CD4-positive, alpha-beta memory T cell (primary cell): ENCODE measurements at regions not wholly inside any gene's neighbourhood (a gene's known extent, or its start where the extent isn't known, plus 50 kb on each side); places are given as distances from the start of the nearest gene placed in this dataset.
"Not testable (repeated sequence)": the region's sequence is repeated elsewhere in the genome, so short reads cannot be mapped to it uniquely, and the experiment has no call there.

Experiments used
- CTCF ChIA-PET: fragments of 350-600 bp; sonication (Branson Sonifier 250); formaldehyde crosslinking; loops from one replicate; lab custom pipeline; 2021; ENCODE audit warnings: inconsistent platforms; ENCODE audit not compliant: partially characterized antibody; lab: Charles Lee
- POLR2A ChIA-PET: fragments of 350-600 bp; sonication (Branson Sonifier 250); formaldehyde crosslinking; loops from one replicate; lab custom pipeline; 2021; ENCODE audit not compliant: partially characterized antibody; lab: Charles Lee
- DNase-seq, 5 donors: peaks; one replicate each; pipeline versions ENCODE4 v3.0.0 to v3.0.0-alpha.2; 2020 to 2022; ENCODE audit warnings: mixed read lengths in 1 of 5
- H3K27ac ChIP-seq: one replicate; pipeline ENCODE4 v1.7.0; 2013; ENCODE audit warnings: low read depth, low read length
- H3K27me3 ChIP-seq: 2 replicates; pipeline ENCODE4 v1.7.0; 2013; ENCODE audit warnings: mild to moderate bottlenecking, low read length, moderate library complexity; ENCODE audit not compliant: insufficient read depth
- H3K36me3 ChIP-seq: 2 replicates; pipeline ENCODE4 v1.7.0; 2013; ENCODE audit warnings: mild to moderate bottlenecking, low read length, moderate library complexity; ENCODE audit not compliant: insufficient read depth
- H3K4me1 ChIP-seq: 2 replicates; pipeline ENCODE4 v1.7.0; 2013; ENCODE audit warnings: mild to moderate bottlenecking, low read length, moderate library complexity; ENCODE audit not compliant: insufficient read depth
- H3K4me3 ChIP-seq, 2 donors: one replicate each; pipeline ENCODE4 v1.7.0; 2013; ENCODE audit warnings: low read length in 2 of 2, mild to moderate bottlenecking in 1 of 2
- H3K9me3 ChIP-seq, 2 donors: one replicate each; pipeline ENCODE4 v1.7.0; 2013; ENCODE audit warnings: low read length in 2 of 2, control low read depth in 1 of 2; ENCODE audit not compliant: control insufficient read depth in 1 of 2
- H3K27ac Mint-ChIP-seq, 7 donors: one replicate each; pipeline ENCODE4 v1.8.0; 2020 to 2021; ENCODE audit warnings: mixed read lengths in 7 of 7, mild to moderate bottlenecking in 6 of 7, inconsistent platforms in 3 of 7, moderate library complexity in 3 of 7
- H3K27me3 Mint-ChIP-seq, 2 donors: one replicate each; pipeline ENCODE4 v1.8.0; 2020 to 2021; ENCODE audit warnings: mixed read lengths in 2 of 2
- H3K36me3 Mint-ChIP-seq, 2 donors: one replicate each; pipeline ENCODE4 v1.8.0; 2020 to 2021; ENCODE audit warnings: mixed read lengths in 2 of 2, inconsistent platforms in 1 of 2, mild to moderate bottlenecking in 1 of 2
- H3K4me1 Mint-ChIP-seq, 4 donors: one replicate each; pipeline ENCODE4 v1.8.0; 2020 to 2021; ENCODE audit warnings: mixed read lengths in 4 of 4, mild to moderate bottlenecking in 1 of 4
- H3K4me3 Mint-ChIP-seq, 8 donors: one replicate each; pipeline ENCODE4 v1.8.0; 2020 to 2021; ENCODE audit warnings: mixed read lengths in 8 of 8, mild to moderate bottlenecking in 7 of 8, moderate library complexity in 6 of 8, inconsistent platforms in 3 of 8
- H3K9me3 Mint-ChIP-seq, 8 donors: one replicate each; pipeline ENCODE4 v1.8.0; 2020 to 2021; ENCODE audit warnings: mixed read lengths in 8 of 8, mild to moderate bottlenecking in 5 of 8, inconsistent platforms in 3 of 8, moderate library complexity in 1 of 8
- intact Hi-C: fragments of 100-400 bp; cut with micrococcal nuclease; formaldehyde crosslinking; loops from one replicate; pipeline ENCODE4 v1.15.1; 2023

GRCh38 chr1:43108080-43108479 lies 64.0 kb downstream of the EBNA1BP2 start:
- Mint-ChIP-seq H3K4me3 (no peak overlapping the region), H3K9me3 (peaks cover 0 to 46% (median 24%) of the 10 kb centered on the region in 8 donors), H3K4me1 (no peaks in the 10 kb centered on the region), H3K27ac (no peak overlapping the region), H3K36me3 (peaks cover 1 to 7% of the 10 kb centered on the region in 2 donors), H3K27me3 (peaks cover 3 to 6% of the 10 kb centered on the region in 2 donors)
- Histone ChIP-seq H3K9me3 (no peaks in the 10 kb centered on the region), H3K4me3 (no peak overlapping the region), H3K36me3 (no peaks in the 10 kb centered on the region), H3K27me3 (no peaks in the 10 kb centered on the region), H3K4me1 (no peaks in the 10 kb centered on the region), H3K27ac (no peak overlapping the region)
- intact Hi-C loops = no loop called here
- POLR2A ChIA-PET = no interaction called here
- CTCF ChIA-PET = no interaction called here
- no peak for DNase-seq

GRCh38 chr1:43107664-43108063 lies 64.4 kb downstream of the EBNA1BP2 start:
- no peak overlapping the region for H3K4me3 Mint-ChIP-seq
- H3K27me3 ChIP-seq = no peaks in the 10 kb centered on the region
- no peaks in the 10 kb centered on the region for H3K4me1 Mint-ChIP-seq
- no peaks in the 10 kb centered on the region for H3K36me3 ChIP-seq
- no peak for DNase-seq
- peaks cover 3 to 6% of the 10 kb centered on the region in 2 donors for H3K27me3 Mint-ChIP-seq
- H3K27ac Mint-ChIP-seq = no peak overlapping the region
- H3K9me3 ChIP-seq = no peaks in the 10 kb centered on the region
- H3K27ac ChIP-seq = no peak overlapping the region
- H3K9me3 Mint-ChIP-seq = peaks cover 0 to 46% (median 23%) of the 10 kb centered on the region in 8 donors
- ChIA-PET POLR2A (no interaction called here), CTCF (no interaction called here)
- no peaks in the 10 kb centered on the region for H3K4me1 ChIP-seq
- intact Hi-C loops = no loop called here
- peaks cover 1 to 7% of the 10 kb centered on the region in 2 donors for H3K36me3 Mint-ChIP-seq
- H3K4me3 ChIP-seq = no peak overlapping the region

DNA sequence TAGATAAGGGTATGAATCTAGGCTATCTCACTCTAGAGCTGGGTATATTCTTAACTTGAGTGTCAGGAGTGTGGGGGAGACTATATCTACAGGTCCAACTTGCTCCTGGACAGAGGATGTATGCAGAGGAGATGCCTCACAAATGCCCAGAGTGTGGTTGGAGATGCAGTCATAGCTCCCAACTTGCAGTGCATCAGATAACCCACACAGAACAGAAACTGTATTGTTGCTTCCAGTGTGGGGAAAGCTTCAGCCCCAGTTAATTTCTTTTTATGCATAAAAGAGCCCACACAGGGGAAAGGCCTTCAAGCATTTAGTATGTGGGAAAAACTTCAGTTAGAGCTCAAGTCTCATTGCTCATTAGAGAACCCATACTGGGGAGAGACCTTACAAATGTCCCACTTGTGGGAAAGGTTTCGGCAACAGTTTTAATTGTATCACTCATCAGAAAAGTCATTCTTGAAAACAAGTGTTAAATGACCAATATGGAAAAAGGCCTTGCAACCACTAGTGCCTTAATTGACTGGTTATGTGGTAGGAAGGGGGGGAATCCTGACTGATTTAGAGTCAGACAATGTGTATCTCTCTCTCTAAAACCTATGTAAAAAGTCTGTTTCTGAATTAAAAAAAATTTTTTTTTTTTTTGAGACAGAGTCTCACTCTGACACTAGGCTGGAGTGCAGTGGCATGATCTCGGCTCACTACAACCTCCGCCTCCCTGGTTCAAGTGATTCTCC lies 67.9 kb downstream of the EBNA1BP2 start:
- no peaks in the 10 kb centered on the region for H3K4me1 ChIP-seq
- POLR2A ChIA-PET = no interaction called here
- Mint-ChIP-seq H3K4me3 (no peak overlapping the region), H3K9me3 (peaks cover 0 to 32% (median 12%) of the 10 kb centered on the region in 8 donors), H3K36me3 (no peaks in the 10 kb centered on the region), H3K27ac (no peak overlapping the region), H3K27me3 (peaks cover 0 to 9% of the 10 kb centered on the region in 2 donors), H3K4me1 (no peaks in the 10 kb centered on the region)
- no peak overlapping the region for H3K27ac ChIP-seq
- H3K27me3 ChIP-seq = no peaks in the 10 kb centered on the region
- H3K4me3 ChIP-seq = no peak overlapping the region
- intact Hi-C loops = no loop called here
- no peak for DNase-seq
- H3K36me3 ChIP-seq = no peaks in the 10 kb centered on the region
- CTCF ChIA-PET = no interaction called here
- H3K9me3 ChIP-seq = no peaks in the 10 kb centered on the region

- H3K36me3 ChIP-seq = no peaks in the 10 kb centered on the region
- H3K4me3 Mint-ChIP-seq = no peak overlapping the region
- H3K9me3 ChIP-seq = no peaks in the 10 kb centered on the region
- ChIA-PET CTCF (no interaction called here), POLR2A (no interaction called here)
- no peak overlapping the region for H3K4me3 ChIP-seq
- H3K27me3 Mint-ChIP-seq = peaks cover 0 to 5% of the 10 kb centered on the region in 2 donors
- intact Hi-C loops = no loop called here
- no peaks in the 10 kb centered on the region for H3K36me3 Mint-ChIP-seq
- no peak overlapping the region for H3K27ac Mint-ChIP-seq
- peaks cover 0 to 22% (median 6%) of the 10 kb centered on the region in 8 donors for H3K9me3 Mint-ChIP-seq
- no peak overlapping the region for H3K27ac ChIP-seq
- no peak for DNase-seq
- H3K27me3 ChIP-seq = no peaks in the 10 kb centered on the region
- H3K4me1 ChIP-seq = no peaks in the 10 kb centered on the region
- no peaks in the 10 kb centered on the region for H3K4me1 Mint-ChIP-seq
Observed at GRCh38 chr1:43101061-43101460, 71.0 kb downstream of the EBNA1BP2 start.

- Mint-ChIP-seq H3K4me1 (no peaks in the 10 kb centered on the region), H3K36me3 (no peaks in the 10 kb centered on the region), H3K27ac (no peak overlapping the region), H3K4me3 (no peak overlapping the region), H3K27me3 (peaks cover 2 to 4% of the 10 kb centered on the region in 2 donors), H3K9me3 (peaks cover 0 to 4% (median 0%) of the 10 kb centered on the region in 8 donors)
- no peak overlapping the region for H3K27ac ChIP-seq
- no peaks in the 10 kb centered on the region for H3K9me3 ChIP-seq
- intact Hi-C loops = no loop called here
- DNase-seq = no peak
- H3K4me3 ChIP-seq = no peak overlapping the region
- H3K4me1 ChIP-seq = no peaks in the 10 kb centered on the region
- H3K27me3 ChIP-seq = no peaks in the 10 kb centered on the region
- CTCF ChIA-PET = no interaction called here
- no peaks in the 10 kb centered on the region for H3K36me3 ChIP-seq
- POLR2A ChIA-PET = no interaction called here
Observed at GRCh38 chr1:43098200-43098599, 73.9 kb downstream of the EBNA1BP2 start.

GRCh38 chr1:43096528-43096927 lies 75.6 kb downstream of the EBNA1BP2 start:
- DNase-seq, H3K36me3 ChIP-seq, POLR2A ChIA-PET, intact Hi-C loops, H3K27me3 Mint-ChIP-seq, H3K4me3 ChIP-seq, H3K9me3 Mint-ChIP-seq, H3K27ac Mint-ChIP-seq, CTCF ChIA-PET, H3K4me3 Mint-ChIP-seq, H3K27ac ChIP-seq, H3K4me1 Mint-ChIP-seq, H3K9me3 ChIP-seq, H3K27me3 ChIP-seq, H3K4me1 ChIP-seq, H3K36me3 Mint-ChIP-seq: not testable (repeated sequence)

DNA sequence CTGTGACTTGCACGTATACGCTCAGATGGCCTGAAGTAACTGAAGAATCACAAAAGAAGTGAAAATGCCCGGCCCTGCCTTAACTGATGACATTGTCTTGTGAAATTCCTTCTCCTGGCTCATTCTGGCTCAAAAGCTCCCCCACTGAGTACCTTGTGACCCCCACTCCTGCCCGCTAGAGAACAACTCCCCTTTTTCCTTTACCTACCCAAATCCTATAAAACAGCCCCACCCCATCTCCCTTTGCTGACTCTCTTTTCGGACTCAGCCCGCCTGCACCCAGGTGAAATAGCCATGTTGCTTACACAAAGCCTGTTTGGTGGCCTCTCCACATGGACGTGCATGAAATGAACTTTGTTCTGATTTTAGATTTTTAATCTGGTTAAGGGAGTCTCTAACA lies 81.3 kb downstream of the EBNA1BP2 start:
- H3K9me3 ChIP-seq, H3K9me3 Mint-ChIP-seq, DNase-seq, H3K4me3 ChIP-seq, H3K27me3 ChIP-seq, H3K36me3 ChIP-seq, H3K4me1 Mint-ChIP-seq, H3K4me1 ChIP-seq, H3K27ac ChIP-seq, H3K36me3 Mint-ChIP-seq, POLR2A ChIA-PET, H3K4me3 Mint-ChIP-seq, intact Hi-C loops, H3K27ac Mint-ChIP-seq: not testable (repeated sequence)
- CTCF ChIA-PET = interaction anchor here (1.2 kb wide), 1 partner anchor 17 kb away, joined by 4 read pairs; no protein-coding TSS in a partner anchor
- peaks cover 12 to 34% of the 10 kb centered on the region in 2 donors for H3K27me3 Mint-ChIP-seq
